HCT116 (cell line): ENCODE measurements at regions not wholly inside any gene's neighbourhood (a gene's known extent, or its start where the extent isn't known, plus 50 kb on each side); places are given as distances from the start of the nearest gene placed in this dataset.

Experiments
- ELF1 ChIP-seq: IDR thresholded peaks from 2 replicates; pipeline ENCODE4 v1.6.1; 2012; ENCODE audit warnings: low read depth, borderline replicate concordance
- EZH2 ChIP-seq: fragments of 200-600 bp; sonication (generic); IDR thresholded peaks from 2 replicates; pipeline ENCODE4 v1.6.1; 2017; ENCODE audit warnings: antibody characterized with exemption, mixed run types
- EZH2phosphoT487 ChIP-seq: fragments of 200-600 bp; IDR thresholded peaks from 2 replicates; pipeline ENCODE4 v1.6.1; 2018; ENCODE audit warnings: antibody characterized with exemption, borderline replicate concordance
- JUND ChIP-seq: IDR thresholded peaks from 2 replicates; pipeline ENCODE4 v1.6.1; 2012
- POLR2A ChIP-seq: IDR thresholded peaks from 2 replicates; pipeline ENCODE4 v1.7.0; 2011; ENCODE audit warnings: borderline replicate concordance; ENCODE audit not compliant: insufficient read depth, insufficient read length; ENCODE audit errors: extremely low read depth
- POLR2AphosphoS5 ChIP-seq: IDR thresholded peaks from 2 replicates; pipeline ENCODE4 v1.6.1; 2011; ENCODE audit warnings: mild to moderate bottlenecking, low read depth, low read length, moderate library complexity
- SIN3A ChIP-seq: IDR thresholded peaks from 2 replicates; pipeline ENCODE4 v1.6.1; 2012; ENCODE audit warnings: low read depth
- SP1 ChIP-seq: IDR thresholded peaks from 2 replicates; pipeline ENCODE4 v1.6.1; 2012; ENCODE audit warnings: low read depth
- SRF ChIP-seq: IDR thresholded peaks from 2 replicates; pipeline ENCODE4 v1.6.1; 2012; ENCODE audit warnings: low read depth
- ZFX ChIP-seq: fragments of 450-650 bp; IDR thresholded peaks from 2 replicates; pipeline ENCODE4 v1.6.1; 2017
- TF ChIP-seq, protein P1 (sequence below), 3 experiments: fragments of 200-600 bp in 1 of 3; sonication (generic) in 1 of 3; IDR thresholded peaks in 2 of 3; conservative IDR thresholded peaks in 1 of 3; 2 replicates each; pipeline ENCODE4 v1.5.1; 2012 to 2017; ENCODE audit warnings: low read depth in 2 of 3, low read length in 2 of 3, antibody characterized with exemption in 1 of 3, borderline replicate concordance in 1 of 3, control low read depth in 1 of 3, mild to moderate bottlenecking in 1 of 3, mixed read lengths in 1 of 3, mixed run types in 1 of 3, moderate library complexity in 1 of 3; ENCODE audit not compliant: insufficient read depth in 1 of 3
- TF ChIP-seq, protein P2 (sequence below): IDR thresholded peaks from 2 replicates; pipeline ENCODE4 v1.6.1; 2012
- TF ChIP-seq, protein P3 (sequence below): IDR thresholded peaks from 2 replicates; pipeline ENCODE4 v1.6.1; 2012

DNA sequence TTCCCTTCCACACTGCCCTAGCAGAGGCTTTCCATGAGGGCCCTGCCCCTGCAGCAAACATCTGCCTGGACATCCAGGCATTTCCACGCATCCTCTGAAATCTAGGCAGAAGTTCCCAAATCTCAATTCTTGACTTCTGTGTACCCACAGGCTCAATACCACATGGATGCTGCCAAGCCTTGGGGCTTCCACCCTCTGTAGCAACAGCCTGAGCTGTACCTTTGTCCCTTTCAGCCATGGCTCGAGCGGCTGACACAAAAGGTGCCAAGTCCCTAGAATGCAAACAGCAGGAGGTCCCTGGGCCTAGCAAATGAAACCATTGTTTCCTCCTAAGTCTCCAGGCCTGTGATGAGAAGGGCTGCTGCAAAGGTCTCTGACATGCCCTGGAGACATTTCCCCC lies 744.5 kb upstream of the LINC00305 start:
- TF ChIP-seq, protein P1, sequence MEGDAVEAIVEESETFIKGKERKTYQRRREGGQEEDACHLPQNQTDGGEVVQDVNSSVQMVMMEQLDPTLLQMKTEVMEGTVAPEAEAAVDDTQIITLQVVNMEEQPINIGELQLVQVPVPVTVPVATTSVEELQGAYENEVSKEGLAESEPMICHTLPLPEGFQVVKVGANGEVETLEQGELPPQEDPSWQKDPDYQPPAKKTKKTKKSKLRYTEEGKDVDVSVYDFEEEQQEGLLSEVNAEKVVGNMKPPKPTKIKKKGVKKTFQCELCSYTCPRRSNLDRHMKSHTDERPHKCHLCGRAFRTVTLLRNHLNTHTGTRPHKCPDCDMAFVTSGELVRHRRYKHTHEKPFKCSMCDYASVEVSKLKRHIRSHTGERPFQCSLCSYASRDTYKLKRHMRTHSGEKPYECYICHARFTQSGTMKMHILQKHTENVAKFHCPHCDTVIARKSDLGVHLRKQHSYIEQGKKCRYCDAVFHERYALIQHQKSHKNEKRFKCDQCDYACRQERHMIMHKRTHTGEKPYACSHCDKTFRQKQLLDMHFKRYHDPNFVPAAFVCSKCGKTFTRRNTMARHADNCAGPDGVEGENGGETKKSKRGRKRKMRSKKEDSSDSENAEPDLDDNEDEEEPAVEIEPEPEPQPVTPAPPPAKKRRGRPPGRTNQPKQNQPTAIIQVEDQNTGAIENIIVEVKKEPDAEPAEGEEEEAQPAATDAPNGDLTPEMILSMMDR (IDR thresholded peaks at IDR 0.05 in 2 of 3, conservative IDR thresholded peaks at IDR 0.05 in 1 of 3; ENCODE audit: borderline replicate concordance in 1 of 3, insufficient read depth in 1 of 3, low read depth in 2 of 3, low read length in 2 of 3), result no peak
- TF ChIP-seq JUND (no peak), POLR2AphosphoS5 (no peak), ELF1 (no peak), SIN3A (no peak), POLR2A (no peak), ZFX (no peak), SP1 (no peak), EZH2 (no peak), SRF (no peak), EZH2phosphoT487 (no peak)
- TF ChIP-seq, protein P2, sequence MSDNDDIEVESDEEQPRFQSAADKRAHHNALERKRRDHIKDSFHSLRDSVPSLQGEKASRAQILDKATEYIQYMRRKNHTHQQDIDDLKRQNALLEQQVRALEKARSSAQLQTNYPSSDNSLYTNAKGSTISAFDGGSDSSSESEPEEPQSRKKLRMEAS, result no peak
- TF ChIP-seq, protein P3, sequence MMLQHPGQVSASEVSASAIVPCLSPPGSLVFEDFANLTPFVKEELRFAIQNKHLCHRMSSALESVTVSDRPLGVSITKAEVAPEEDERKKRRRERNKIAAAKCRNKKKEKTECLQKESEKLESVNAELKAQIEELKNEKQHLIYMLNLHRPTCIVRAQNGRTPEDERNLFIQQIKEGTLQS, result no peak
